HG02610 (cell line): ENCODE measurements at regions not wholly inside any gene's neighbourhood (a gene's known extent, or its start where the extent isn't known, plus 50 kb on each side); places are given as distances from the start of the nearest gene placed in this dataset.

Source experiments
- ATAC-seq: cut with Tn5 transposase; IDR thresholded peaks from one replicate; pipeline ENCODE4 v1.9.1; 2021; ENCODE audit warnings: mild to moderate bottlenecking, moderate library complexity; ENCODE audit not compliant: unreplicated experiment

DNA sequence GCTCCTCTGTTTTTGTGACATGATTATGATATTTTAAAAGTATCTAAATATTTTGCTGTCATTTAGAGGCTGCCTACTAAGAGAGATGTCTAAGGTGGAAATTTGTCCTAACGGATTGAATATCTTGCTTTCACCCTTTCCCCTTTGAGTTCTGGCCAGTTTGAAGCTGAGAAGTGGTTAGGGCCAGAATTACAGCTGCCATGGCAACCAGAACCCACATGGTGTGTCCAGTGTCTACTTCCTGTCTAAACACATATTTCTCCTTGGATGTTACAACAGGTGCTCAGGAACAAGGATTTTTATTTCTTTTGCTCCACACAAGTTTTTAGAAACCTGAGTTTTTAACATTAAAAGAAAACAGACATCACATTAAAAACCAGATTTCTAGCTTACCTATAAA is 335.1 kb upstream of the OR4E1 start:
- no peak for ATAC-seq

DNA sequence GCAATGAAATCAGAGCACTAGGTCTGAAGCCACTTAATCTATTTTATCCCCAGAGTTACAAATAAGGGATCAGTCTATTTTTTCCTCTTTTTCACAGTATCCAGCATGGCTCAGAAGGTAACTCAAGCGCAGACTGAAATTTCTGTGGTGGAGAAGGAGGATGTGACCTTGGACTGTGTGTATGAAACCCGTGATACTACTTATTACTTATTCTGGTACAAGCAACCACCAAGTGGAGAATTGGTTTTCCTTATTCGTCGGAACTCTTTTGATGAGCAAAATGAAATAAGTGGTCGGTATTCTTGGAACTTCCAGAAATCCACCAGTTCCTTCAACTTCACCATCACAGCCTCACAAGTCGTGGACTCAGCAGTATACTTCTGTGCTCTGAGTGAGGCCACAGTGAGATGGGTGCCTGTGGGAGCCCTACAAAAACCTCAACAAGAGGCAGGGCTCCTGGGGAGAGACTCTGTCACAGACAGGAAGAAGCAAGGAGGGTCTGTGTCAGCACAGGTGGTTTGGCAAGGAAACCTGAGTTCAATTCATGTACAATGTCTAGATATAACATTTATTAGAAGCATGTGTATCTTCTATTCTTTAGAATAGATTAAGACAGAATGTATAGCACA is 334.3 kb upstream of the OR4E1 start:
- no peak for ATAC-seq

DNA sequence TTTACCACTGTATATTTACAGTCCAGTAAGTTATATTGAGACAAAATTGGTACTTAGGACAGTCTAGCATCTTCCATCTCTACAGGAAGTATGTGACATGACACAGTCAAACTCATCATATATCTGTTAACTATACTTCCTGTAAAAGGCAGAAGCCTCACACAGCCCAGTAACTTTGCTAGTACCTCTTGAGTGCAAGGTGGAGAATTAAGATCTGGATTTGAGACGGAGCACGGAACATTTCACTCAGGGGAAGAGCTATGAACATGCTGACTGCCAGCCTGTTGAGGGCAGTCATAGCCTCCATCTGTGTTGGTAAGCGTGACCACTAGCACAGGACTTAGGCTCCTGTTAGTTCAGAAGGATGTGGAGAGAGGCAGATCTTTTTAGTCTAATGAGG is 333.7 kb upstream of the OR4E1 start:
- no peak for ATAC-seq

DNA sequence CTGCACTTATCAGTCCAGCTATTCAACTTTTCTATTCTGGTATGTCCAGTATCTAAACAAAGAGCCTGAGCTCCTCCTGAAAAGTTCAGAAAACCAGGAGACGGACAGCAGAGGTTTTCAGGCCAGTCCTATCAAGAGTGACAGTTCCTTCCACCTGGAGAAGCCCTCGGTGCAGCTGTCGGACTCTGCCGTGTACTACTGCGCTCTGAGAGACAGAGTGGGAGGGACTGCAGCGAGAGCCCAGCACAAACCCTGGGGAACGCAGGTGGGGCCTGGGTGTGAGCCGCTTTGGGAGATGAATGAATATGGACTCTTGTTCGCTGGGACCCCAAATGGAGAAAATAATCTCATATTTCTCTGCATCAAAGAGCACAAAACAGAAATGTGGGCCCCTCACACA is 329.8 kb upstream of the OR4E1 start:
- no peak for ATAC-seq

DNA sequence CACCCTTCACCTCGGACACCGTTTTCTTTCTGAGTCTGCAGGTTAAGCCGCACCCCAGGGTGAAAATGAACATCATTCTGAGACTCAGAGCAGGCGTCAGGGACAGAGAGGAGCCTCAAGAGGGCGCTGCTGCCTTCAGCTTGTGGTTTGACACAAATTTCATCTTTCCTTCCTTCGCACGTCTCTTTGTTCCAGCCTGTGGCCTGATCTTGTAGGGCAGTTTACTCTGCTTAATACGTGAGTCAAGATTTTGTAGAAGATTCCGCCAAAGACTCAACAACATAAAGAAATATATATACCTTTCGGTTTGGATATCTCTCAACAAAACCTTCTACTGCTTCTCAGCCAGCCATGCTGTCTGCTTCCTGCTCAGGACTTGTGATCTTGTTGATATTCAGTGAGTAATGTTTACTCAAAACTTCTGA is 329.3 kb upstream of the OR4E1 start:
- ATAC-seq, result no peak

DNA sequence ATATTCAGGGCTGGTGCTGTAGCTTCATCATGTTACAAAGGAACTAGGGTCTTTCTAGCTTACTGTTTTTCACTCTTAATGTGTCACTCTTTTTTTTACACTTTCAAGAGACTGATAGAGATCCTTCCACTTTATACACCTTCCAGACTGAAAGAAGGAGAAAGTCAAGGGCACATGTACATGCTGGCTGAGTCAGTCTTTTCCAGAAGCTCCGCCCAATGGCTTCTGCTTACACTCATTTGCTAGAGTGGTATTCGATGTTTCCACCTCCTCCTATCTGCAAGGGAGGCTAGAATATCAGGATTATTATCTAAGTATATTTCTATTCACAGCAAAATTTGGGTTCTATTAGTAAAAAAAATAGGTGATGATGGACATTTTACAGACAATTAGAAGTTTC is 325.8 kb upstream of the OR4E1 start:
- no peak for ATAC-seq

DNA sequence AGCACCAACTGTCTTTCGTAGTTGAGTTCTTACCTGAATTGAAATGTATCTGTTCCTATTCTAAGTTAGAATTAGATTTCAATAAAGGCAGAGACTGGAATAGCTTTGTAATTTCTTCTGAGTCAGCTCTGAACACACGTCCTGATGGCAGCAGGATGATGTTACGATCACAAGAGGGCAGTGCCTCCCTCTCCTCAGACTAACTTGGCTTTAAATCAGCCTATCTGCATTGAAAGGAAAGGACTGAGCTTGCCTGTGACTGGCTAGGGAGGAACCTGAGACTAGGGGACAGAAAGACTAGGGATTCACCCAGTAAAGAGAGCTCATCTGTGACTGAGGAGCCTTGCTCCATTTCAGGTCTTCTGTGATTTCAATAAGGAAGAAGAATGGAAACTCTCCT is 323.7 kb upstream of the OR4E1 start:
- ATAC-seq, result no peak

DNA sequence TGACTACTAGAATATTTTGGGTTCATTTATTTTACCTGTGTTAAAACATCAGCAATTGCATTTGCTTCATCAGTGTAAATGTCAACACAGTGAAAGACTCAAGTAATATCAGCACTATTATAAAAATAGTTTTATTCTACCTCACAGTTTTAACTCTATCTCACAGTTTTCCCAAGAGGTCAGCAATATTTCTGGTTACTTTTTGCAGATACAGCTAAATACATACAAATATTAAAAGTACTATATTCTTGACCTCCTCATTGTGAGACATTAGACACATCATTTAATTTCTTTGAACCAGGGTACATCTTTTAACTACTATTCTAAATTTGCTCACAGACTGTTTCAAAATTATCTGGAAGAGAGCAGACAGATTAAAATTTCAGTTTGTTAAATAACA is 321.7 kb upstream of the OR4E1 start:
- ATAC-seq, result no peak

DNA sequence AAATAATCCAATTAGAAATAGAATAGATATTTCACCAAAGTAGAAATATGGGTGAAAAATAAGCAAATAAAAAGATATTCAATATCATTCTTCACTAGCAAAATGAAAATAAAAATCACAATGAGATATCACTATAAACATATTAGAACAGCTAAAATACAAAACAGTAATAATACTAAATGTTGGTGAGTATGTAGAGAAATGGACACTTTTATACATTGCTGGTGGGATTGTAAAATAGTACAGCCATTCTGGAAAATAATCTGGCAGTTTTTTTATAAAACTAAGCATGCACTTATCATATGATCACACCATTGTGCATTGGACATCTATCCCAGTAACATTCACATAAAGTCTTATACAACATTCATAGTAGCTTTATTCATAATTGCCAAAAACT is 320.2 kb upstream of the OR4E1 start:
- ATAC-seq, result no peak

DNA sequence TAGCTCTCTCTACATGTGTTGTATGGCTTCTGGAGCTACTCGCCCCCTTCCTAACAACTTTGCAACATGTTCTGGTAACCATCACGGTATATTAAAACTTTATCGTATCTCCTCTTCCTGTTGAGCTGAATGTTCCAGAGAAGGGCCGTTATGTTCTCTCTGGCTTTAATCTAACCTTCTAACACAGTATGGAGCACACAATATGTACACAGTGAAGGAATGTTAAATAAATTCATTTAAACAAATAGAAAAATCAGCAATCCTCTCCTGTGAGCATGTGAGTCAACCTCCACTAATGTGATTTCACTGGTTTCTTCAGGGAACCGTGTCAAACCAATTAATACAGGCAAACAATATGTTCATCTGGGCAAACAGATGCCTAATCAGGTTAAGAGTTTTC is 319.5 kb upstream of the OR4E1 start:
- ATAC-seq, result no peak

DNA sequence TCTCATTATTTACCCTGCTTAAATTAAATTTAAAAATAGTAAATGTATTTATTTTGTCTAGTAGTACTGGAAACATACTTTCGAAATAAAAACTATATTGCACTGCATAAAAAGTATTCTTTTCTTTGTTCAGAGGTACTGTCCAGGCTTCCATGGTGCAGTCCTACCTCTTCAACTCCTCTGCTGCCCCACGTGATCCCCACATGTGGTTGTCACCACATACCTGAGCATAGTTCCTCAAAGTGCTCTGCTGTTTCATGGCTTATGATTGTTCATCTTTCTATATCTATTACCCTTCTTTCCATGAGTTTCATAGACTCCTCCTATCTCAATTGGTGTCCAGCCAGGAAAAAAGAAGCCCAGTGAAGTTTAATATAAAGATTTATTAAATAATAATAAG is 317.5 kb upstream of the OR4E1 start:
- ATAC-seq, result no peak

DNA sequence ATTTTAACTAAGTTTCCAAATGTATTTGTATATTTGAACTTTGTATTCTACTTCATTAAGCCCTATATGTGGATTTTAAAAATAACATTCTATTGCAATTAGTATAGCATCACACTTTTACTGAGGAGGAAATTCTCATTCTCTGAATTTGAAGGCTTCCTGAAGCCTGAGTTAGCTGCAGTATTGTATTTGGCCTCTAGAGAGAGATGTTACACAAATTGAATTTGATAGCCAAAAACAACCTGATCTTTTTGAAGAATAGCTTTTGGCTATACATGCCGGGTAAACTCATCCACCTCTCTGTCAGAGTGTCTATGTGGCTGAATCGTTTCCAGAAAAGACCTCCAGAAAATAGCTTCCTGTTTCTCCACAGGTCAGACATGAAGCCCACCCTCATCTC is 316.5 kb upstream of the OR4E1 start:
- ATAC-seq, result no peak

DNA sequence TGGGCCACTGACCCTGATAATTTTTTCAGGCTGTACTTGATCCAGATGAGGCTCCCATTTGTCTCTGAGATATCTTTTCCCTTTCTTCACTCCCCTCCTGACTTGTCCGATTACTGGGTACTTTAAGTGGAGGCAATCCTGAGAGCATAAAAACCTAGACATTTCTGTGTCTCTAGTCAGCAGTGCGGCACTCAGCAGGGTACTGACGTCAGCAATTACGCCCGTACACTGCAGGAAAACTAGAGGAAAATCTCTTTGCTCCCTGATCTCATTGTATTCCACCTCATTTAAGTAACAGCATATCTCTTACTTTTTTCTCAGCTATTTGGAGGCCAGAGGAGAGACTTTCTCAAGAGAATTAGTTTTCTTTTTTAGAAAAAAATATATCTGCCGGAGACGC is 315.5 kb upstream of the OR4E1 start:
- no peak for ATAC-seq

DNA sequence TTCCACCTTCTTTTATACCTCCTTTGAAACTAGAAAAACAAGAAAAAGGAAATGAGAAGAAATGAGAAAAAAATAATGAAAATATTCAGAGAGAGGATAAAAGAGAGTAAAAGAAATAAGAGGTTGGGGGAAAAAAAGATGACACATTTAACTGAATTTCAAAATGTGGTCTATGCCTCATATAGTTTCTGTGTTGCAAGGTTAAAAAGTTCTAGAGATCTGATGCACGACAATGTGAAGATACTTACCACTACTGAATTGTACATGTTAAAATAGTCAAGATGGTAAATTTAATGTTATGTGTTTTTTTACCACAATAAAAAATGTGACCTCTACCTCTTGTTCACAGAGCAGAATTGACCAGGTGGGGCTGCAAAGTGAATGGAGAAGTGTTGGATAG is 314.8 kb upstream of the OR4E1 start:
- no peak for ATAC-seq

DNA sequence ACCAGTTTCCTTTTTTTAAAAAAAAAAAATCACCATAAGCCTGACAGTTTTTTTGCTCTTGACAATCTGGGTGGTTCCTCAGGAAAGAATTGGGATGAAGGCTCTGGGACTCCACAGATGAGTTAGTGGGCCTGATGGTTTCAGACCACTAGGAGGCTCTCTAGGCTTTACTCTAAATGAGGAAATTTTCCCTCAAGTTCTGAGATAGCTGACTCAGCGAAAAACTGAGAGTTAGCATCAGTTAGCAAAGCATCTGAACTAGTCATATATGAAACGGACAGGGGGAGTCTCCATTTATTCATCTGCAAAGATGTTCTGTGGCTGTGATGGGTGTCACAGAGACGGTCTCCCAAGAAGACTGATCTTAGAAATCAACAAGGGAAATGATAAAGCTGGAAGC is 314.3 kb upstream of the OR4E1 start:
- no peak for ATAC-seq

DNA sequence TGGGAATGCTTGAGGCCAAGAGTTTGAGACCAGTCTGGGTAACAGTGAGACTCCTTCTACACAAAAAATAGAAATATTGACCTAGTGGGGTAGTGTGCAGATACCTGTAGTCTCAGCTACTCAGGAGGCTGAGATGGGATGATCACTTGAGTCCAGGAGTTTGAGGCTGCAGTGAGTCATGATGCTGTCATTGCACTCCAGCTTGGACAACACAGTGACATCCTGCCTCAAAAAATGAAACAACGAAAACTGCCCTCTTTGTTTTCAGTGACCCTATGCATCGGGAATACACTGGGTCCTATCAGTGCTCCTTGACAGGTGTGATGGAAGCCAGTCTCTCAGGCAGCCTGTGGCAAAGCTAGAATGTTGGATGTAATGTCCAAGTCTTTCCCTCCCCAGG is 311.5 kb upstream of the OR4E1 start:
- no peak for ATAC-seq

DNA sequence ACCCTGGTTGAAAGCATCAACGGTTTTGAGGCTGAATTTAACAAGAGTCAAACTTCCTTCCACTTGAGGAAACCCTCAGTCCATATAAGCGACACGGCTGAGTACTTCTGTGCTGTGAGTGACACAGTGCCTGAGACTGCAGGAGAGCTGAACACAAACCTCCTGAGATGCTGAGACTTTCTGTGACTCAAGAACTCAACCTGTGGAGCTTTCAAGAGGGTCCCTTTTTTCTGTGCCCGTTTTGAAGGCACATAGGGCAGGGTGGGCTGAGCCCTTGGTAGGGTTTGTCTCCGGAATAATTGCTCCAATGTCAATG is 305.3 kb upstream of the OR4E1 start:
- no peak for ATAC-seq

DNA sequence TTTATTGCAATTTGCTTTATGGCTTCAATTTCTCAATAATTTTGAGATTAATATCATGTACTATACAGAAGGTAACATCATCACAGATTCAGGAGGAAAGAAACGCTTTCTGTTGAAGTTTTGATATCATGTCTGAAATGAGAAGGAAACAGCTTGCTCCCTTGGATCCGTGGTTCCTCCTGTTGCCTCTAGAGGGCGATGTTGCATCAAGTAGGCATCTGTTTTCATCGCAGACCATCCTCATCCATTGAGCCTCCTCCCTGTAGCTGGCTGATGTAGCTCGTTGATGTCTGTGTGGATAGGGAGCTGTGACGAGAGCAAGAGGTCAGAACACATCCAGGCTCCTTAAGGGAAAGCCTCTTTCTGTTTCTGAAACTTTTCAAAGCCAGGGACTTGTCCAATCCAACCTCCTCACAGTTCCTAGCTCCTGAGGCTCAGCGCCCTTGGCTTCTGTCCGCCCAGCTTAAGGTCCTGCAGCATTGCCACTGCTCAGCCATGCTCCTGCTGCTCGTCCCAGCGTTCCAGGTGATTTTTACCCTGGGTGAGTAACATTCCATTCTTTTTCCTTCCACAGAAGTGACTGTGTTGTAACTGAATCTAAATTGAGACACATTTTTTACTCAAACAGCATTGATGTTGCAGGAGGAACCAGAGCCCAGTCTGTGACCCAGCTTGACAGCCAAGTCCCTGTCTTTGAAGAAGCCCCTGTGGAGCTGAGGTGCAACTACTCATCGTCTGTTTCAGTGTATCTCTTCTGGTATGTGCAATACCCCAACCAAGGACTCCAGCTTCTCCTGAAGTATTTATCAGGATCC is 304.8 kb upstream of the OR4E1 start:
- no peak for ATAC-seq

DNA sequence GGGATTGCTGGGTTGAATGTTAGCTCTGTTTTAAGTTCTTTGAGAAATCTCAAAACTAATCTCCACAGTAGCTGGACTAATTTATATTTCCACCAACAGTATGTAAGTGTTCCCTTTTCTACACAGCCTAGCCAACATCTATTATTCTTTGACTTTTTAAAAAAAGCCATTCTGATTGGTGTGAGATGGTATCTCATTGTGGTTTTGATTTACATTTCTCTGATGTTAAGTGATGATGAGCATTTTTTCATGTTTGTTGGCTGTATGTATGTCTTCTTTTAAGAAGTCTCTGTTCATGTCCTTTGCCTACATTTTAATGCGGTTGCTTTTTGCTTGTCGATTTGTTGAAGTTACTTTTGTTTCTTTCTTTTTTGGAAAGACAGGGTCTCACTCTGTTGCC is 301.1 kb upstream of the OR4E1 start:
- ATAC-seq, result no peak

DNA sequence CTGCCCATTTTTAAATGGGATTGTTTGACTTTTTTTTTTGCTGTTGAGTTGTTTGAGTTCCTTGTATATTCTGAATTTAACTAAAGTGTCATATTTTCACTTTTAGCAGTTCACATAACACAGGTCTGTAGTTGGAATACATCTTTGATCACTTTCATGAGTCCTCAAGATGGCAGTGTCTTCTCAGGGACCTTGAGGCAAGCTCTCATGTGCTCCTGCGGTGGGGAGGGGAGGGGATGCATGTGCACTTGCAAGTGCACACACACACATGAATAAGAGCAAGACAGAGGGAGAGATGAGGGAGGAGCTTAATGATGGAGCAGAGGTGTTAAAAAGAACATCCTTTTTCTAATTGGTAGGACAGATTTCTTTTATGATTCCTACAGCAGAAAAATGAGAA is 291.4 kb upstream of the OR4E1 start:
- no peak for ATAC-seq

DNA sequence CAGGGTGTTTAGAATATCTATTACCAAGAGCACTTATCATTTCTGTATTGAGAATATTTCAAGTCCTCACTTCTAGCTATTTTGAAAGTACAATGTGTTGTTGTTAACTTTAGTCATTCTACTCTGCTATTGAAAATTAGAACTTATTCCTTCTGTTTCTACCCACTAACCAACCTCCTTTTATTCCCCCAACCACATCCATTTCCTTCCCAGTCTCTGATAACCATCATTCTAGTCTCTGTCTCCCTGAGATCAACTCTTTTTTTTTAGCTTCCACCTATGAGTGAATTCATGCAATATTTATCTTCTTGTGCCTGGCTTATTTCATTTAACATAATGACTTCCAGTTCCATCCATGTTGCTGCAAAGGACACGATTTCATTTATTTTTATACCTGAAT is 290.6 kb upstream of the OR4E1 start:
- no peak for ATAC-seq

DNA sequence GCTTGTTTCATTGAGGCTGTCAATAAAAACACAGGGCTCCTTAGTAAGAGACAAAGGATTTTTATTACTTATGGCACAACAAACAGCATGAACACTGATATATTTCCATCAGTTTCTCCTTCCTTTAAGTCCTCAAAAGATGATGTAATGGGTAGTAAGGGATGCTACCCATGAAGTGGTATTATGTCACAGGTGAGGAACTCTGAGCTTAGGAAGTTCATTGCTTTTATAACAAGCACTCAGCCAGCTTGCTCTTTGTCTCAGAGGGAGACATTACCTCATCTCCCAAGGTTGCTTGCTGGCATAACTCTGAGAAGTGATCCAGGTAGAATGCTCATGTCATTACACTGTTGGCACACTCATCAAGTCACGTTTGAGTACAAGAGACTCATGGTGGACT is 287.0 kb upstream of the OR4E1 start:
- ATAC-seq, result no peak

DNA sequence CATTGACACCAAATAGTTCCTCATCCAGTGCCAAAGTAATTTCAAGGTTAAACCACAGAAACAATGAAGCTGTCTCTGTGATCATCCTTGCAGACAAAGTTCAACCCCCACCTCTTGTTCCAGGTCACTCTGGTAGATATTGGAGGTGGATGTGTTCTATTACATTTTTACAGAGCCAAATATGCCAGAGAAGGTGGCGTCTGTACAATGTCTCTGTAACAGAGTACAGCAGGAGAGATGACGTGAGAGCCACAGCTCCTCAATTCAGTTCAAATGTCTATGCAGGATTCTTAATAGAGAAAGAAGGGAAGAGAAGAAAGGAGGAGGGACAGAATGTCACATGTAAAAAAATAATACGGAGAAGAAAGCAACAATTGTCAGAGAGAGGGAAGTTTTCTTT is 268.3 kb upstream of the OR4E1 start:
- no peak for ATAC-seq
